SK-N-SH (cell line): ENCODE measurements at regions not wholly inside any gene's neighbourhood (a gene's known extent, or its start where the extent isn't known, plus 50 kb on each side); places are given as distances from the start of the nearest gene placed in this dataset.

Experiments
- CTCF ChIA-PET: fragments of 300-600, 350-600 bp; formaldehyde crosslinking; extraction: SDS; loops from one replicate; lab custom pipeline; 2021; lab: Yijun Ruan, JAX
- POLR2A ChIA-PET: fragments of 350-600 bp; sonication (Branson Sonifier 250); formaldehyde crosslinking; extraction: SDS; loops from one replicate; lab custom pipeline; 2020; ENCODE audit warnings: antibody characterized with exemption, inconsistent platforms; lab: Yijun Ruan, JAX
- DNase-seq: peaks from one replicate; pipeline ENCODE4 v3.0.0; 2012
- H2AFZ ChIP-seq: fragments of 200-600 bp; sonication (generic); 2 replicates; pipeline ENCODE4 v1.8.1; 2016; ENCODE audit warnings: antibody characterized with exemption, mild to moderate bottlenecking, low read depth
- H3F3A ChIP-seq: fragments of 200-600 bp; sonication (generic); replicated peaks from 2 replicates; pipeline ENCODE3; 2016; ENCODE audit warnings: antibody characterized with exemption, mild to moderate bottlenecking; ENCODE audit not compliant: insufficient read depth
- H3K27ac ChIP-seq, 2 experiments: fragments of 200-500 bp in 1 of 2; fragments of 200-600 bp in 1 of 2; sonication (Bioruptor generic) in 1 of 2; sonication (generic), shearing (Covaris generic) in 1 of 2; 2 replicates each; pipeline versions ENCODE4 v1.5.1 to v1.6.1; 2014 to 2016; ENCODE audit warnings: low read depth in 2 of 2, inconsistent platforms in 1 of 2, low read length in 1 of 2, mild to moderate bottlenecking in 1 of 2, mixed read lengths in 1 of 2
- H3K27me3 ChIP-seq: fragments of 200-600 bp; sonication (generic), shearing (Covaris generic); 2 replicates; pipeline ENCODE4 v1.6.1; 2016; ENCODE audit warnings: mixed run types; ENCODE audit not compliant: insufficient read depth
- H3K36me3 ChIP-seq, 2 experiments: fragments of 200-500 bp in 1 of 2; fragments of 200-600 bp in 1 of 2; sonication (Bioruptor generic) in 1 of 2; sonication (generic) in 1 of 2; replicated peaks in 1 of 2; 2 replicates each; pipeline versions ENCODE3 to v1.5.1; 2014 to 2016; ENCODE audit warnings: low read length in 1 of 2, mild to moderate bottlenecking in 1 of 2; ENCODE audit not compliant: insufficient read depth in 2 of 2, control insufficient read depth in 1 of 2
- H3K4me1 ChIP-seq, 2 experiments: fragments of 200-500 bp in 1 of 2; fragments of 200-600 bp in 1 of 2; sonication (Bioruptor generic) in 1 of 2; sonication (generic), shearing (Covaris generic) in 1 of 2; 2 replicates each; pipeline versions ENCODE4 v1.5.1 to v1.6.1; 2014 to 2016; ENCODE audit warnings: low read depth in 1 of 2, low read length in 1 of 2, mixed run types in 1 of 2; ENCODE audit not compliant: insufficient read depth in 2 of 2, control insufficient read depth in 1 of 2
- H3K4me2 ChIP-seq: fragments of 200-600 bp; sonication (generic), shearing (Covaris generic); 2 replicates; pipeline ENCODE4 v1.6.1; 2017; ENCODE audit warnings: mixed run types
- H3K4me3 ChIP-seq, 2 experiments: fragments of 200-500 bp in 1 of 2; fragments of 200-600 bp in 1 of 2; sonication (Bioruptor generic) in 1 of 2; sonication (generic), shearing (Covaris generic) in 1 of 2; 2 replicates each; pipeline versions ENCODE4 v1.5.1 to v1.8.1; 2014 to 2016; ENCODE audit warnings: low read depth in 2 of 2, inconsistent platforms in 1 of 2, low read length in 1 of 2, mild to moderate bottlenecking in 1 of 2, mixed read lengths in 1 of 2, moderate library complexity in 1 of 2
- H3K79me2 ChIP-seq: fragments of 200-600 bp; sonication (generic); 2 replicates; pipeline ENCODE4 v1.8.1; 2017; ENCODE audit warnings: mild to moderate bottlenecking; ENCODE audit not compliant: insufficient read depth
- H3K9ac ChIP-seq: fragments of 200-600 bp; sonication (generic); 2 replicates; pipeline ENCODE4 v1.6.1; 2017; ENCODE audit warnings: mixed run types
- H3K9me2 ChIP-seq: fragments of 200-600 bp; sonication (generic); 2 replicates; pipeline ENCODE4 v1.6.1; 2017; ENCODE audit warnings: mixed run types
- H3K9me3 ChIP-seq: fragments of 200-600 bp; sonication (generic); 2 replicates; pipeline ENCODE4 v1.6.1; 2017; ENCODE audit warnings: mixed run types, mild to moderate bottlenecking, moderate library complexity
- H4K20me1 ChIP-seq: fragments of 200-600 bp; sonication (generic); 2 replicates; pipeline ENCODE4 v1.6.1; 2017; ENCODE audit warnings: mild to moderate bottlenecking, mixed run types; ENCODE audit not compliant: insufficient read depth
- CHD2 ChIP-seq: fragments of 150-350 bp; IDR thresholded peaks from 2 replicates; pipeline ENCODE4 v1.6.1; 2018; ENCODE audit warnings: low read length; ENCODE audit not compliant: partially characterized antibody
- CTCF ChIP-seq: fragments of 200-600 bp; sonication (generic); IDR thresholded peaks from 2 replicates; pipeline ENCODE4 v1.6.1; 2017; ENCODE audit warnings: antibody characterized with exemption, mild to moderate bottlenecking, moderate library complexity
- ELF1 ChIP-seq: IDR thresholded peaks from 2 replicates; pipeline ENCODE4 v1.4.0; 2012
- FOXM1 ChIP-seq: IDR thresholded peaks from 2 replicates; pipeline ENCODE4 v1.4.0; 2012; ENCODE audit warnings: low read depth, mild to moderate bottlenecking
- GABPA ChIP-seq: IDR thresholded peaks from 2 replicates; pipeline ENCODE4 v1.4.0; 2012; ENCODE audit warnings: low read depth, mild to moderate bottlenecking
- GATA2 ChIP-seq: sonication (generic); formaldehyde crosslinking; IDR thresholded peaks from 2 replicates; pipeline ENCODE4 v1.5.0; 2020; ENCODE audit warnings: mild to moderate bottlenecking, missing genetic modification reagents
- JUND ChIP-seq: IDR thresholded peaks from 2 replicates; pipeline ENCODE4 v1.4.0; 2012
- MAX ChIP-seq: IDR thresholded peaks from 2 replicates; pipeline ENCODE4 v1.4.0; 2012; ENCODE audit warnings: low read depth
- MXI1 ChIP-seq: IDR thresholded peaks from 2 replicates; pipeline ENCODE4 v1.6.1; 2012; ENCODE audit warnings: mild to moderate bottlenecking, low read depth, low read length, improper control_type of control experiment
- NRF1 ChIP-seq: IDR thresholded peaks from 2 replicates; pipeline ENCODE4 v1.6.1; 2012; ENCODE audit warnings: low read depth, mild to moderate bottlenecking, low read length
- PBX3 ChIP-seq: IDR thresholded peaks from 2 replicates; pipeline ENCODE4; 2012
- POLR2AphosphoS5 ChIP-seq: IDR thresholded peaks from 2 replicates; pipeline ENCODE4 v1.6.1; 2012; ENCODE audit warnings: low read depth, low read length
- RAD21 ChIP-seq: IDR thresholded peaks from 2 replicates; pipeline ENCODE4 v1.6.1; 2012; ENCODE audit warnings: mild to moderate bottlenecking, low read length
- RCOR1 ChIP-seq: fragments of 150-350 bp; IDR thresholded peaks from 2 replicates; pipeline ENCODE4 v1.6.1; 2017; ENCODE audit warnings: antibody characterized with exemption, low read length
- REST ChIP-seq: IDR thresholded peaks from 2 replicates; pipeline ENCODE4 v1.6.1; 2012; ENCODE audit warnings: mild to moderate bottlenecking, low read depth, low read length, moderate library complexity
- RFX5 ChIP-seq: IDR thresholded peaks from 2 replicates; pipeline ENCODE4 v1.6.1; 2012; ENCODE audit warnings: mild to moderate bottlenecking, improper control_type of control experiment, low read length
- RXRA ChIP-seq: IDR thresholded peaks from 2 replicates; pipeline ENCODE4 v1.4.0; 2012; ENCODE audit warnings: low read depth, mild to moderate bottlenecking, borderline replicate concordance
- TEAD4 ChIP-seq: IDR thresholded peaks from 2 replicates; pipeline ENCODE4 v1.4.0; 2012; ENCODE audit warnings: mild to moderate bottlenecking, borderline replicate concordance; ENCODE audit not compliant: insufficient read depth
- USF1 ChIP-seq: IDR thresholded peaks from 2 replicates; pipeline ENCODE4 v1.4.0; 2012; ENCODE audit warnings: low read depth, borderline replicate concordance
- WGBS: methylation state at CpG from one replicate; pipeline ENCODE4 v1.1.6; 2017; ENCODE audit warnings: low lambda C conversion rate; 5-methylcytosine and 5-hydroxymethylcytosine counted together

GRCh38 chrX:112536544-112536943, 143.2 kb downstream of the LHFPL1 start:
- WGBS, result 21% methylated on average over 2 of the region's 2 CpGs
- H3K4me1 ChIP-seq, result no peaks in the 10 kb centered on the region
- ChIA-PET CTCF (no interaction called here), POLR2A (no interaction called here)
- no peak for DNase-seq
- no peaks in the 10 kb centered on the region for H4K20me1 ChIP-seq
- H3K9ac ChIP-seq, result no peak overlapping the region
- no peak for TF ChIP-seq GABPA
- no peak for TF ChIP-seq FOXM1
- no peak for TF ChIP-seq RCOR1
- no peak for TF ChIP-seq JUND
- no peak for TF ChIP-seq MXI1
- no peak for TF ChIP-seq ELF1
- TF ChIP-seq RXRA, result no peak
- no peak for TF ChIP-seq CHD2
- no peak for TF ChIP-seq POLR2AphosphoS5
- no peak for TF ChIP-seq GATA2 (CRISPR knock-in tag)
- no peak for TF ChIP-seq REST
- TF ChIP-seq PBX3, result no peak
- TF ChIP-seq RAD21, result no peak
- TF ChIP-seq RFX5, result no peak
- TF ChIP-seq NRF1, result no peak
- no peak for TF ChIP-seq MAX
- no peak for TF ChIP-seq USF1
- TF ChIP-seq CTCF, result no peak
- no peak for TF ChIP-seq TEAD4
- no peaks in the 10 kb centered on the region for H3K9me2 ChIP-seq
- H3K27ac ChIP-seq, result no peak overlapping the region
- no peaks in the 10 kb centered on the region for H3K9me3 ChIP-seq
- no peaks in the 10 kb centered on the region for H3K79me2 ChIP-seq
- no peaks in the 10 kb centered on the region for H3F3A ChIP-seq
- no peaks in the 10 kb centered on the region for H3K36me3 ChIP-seq
- H2AFZ ChIP-seq, result no peak overlapping the region
- no peaks in the 10 kb centered on the region; the same call in 1 of the 2 replicates for H3K27me3 ChIP-seq
- H3K4me3 ChIP-seq, result no peak overlapping the region
- H3K4me2 ChIP-seq, result no peak overlapping the region
